ENCODE measurements at regions not wholly inside any gene's neighbourhood (a gene's known extent, or its start where the extent isn't known, plus 50 kb on each side); places are given as distances from the start of the nearest gene placed in this dataset.

DNA sequence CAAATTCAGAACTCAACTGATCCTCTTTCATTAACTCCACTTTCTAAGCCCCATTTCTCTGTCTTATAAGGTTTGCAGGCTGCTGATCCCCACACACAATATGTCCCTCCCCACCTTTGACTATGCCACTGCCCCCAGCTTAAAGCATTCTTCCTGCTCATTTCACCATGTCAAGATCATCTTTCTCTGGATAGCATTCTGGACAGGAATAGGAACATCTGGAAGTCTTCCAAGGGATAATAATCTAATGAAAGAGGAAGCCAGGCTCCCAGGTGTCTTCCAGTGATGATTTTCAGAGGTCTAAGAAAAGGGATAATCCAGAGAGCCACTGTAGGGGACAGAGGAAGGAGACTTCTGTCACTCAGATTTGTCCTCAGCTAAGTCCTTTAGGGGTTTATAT lies 54.6 kb upstream of the GALNT15 start:
- TF ChIP-seq, protein P1, sequence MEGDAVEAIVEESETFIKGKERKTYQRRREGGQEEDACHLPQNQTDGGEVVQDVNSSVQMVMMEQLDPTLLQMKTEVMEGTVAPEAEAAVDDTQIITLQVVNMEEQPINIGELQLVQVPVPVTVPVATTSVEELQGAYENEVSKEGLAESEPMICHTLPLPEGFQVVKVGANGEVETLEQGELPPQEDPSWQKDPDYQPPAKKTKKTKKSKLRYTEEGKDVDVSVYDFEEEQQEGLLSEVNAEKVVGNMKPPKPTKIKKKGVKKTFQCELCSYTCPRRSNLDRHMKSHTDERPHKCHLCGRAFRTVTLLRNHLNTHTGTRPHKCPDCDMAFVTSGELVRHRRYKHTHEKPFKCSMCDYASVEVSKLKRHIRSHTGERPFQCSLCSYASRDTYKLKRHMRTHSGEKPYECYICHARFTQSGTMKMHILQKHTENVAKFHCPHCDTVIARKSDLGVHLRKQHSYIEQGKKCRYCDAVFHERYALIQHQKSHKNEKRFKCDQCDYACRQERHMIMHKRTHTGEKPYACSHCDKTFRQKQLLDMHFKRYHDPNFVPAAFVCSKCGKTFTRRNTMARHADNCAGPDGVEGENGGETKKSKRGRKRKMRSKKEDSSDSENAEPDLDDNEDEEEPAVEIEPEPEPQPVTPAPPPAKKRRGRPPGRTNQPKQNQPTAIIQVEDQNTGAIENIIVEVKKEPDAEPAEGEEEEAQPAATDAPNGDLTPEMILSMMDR (conservative IDR thresholded peaks at IDR 0.05; ENCODE audit: low read depth, low read length): no peak
- TF ChIP-seq POLR2A (IDR thresholded peaks at IDR 0.05; ENCODE audit: low read depth, low read length) (no peak), SMC3 (IDR thresholded peaks at IDR 0.05; ENCODE audit: low read depth, low read length) (no peak), RCOR1 (IDR thresholded peaks at IDR 0.05; ENCODE audit: insufficient replicate concordance, low read length) (no peak), USF2 (IDR thresholded peaks at IDR 0.05; ENCODE audit: low read depth, low read length) (no peak), MAFK (IDR thresholded peaks at IDR 0.05; ENCODE audit: low read depth, low read length) (no peak), RAD21 (IDR thresholded peaks at IDR 0.05; ENCODE audit: low read length) (no peak), MXI1 (IDR thresholded peaks at IDR 0.05; ENCODE audit: borderline replicate concordance, low read depth, low read length) (no peak), BHLHE40 (IDR thresholded peaks at IDR 0.05; ENCODE audit: low read depth, low read length) (no peak), NFE2L2 (IDR thresholded peaks at IDR 0.05; ENCODE audit: low read depth, low read length) (no peak)
- TF ChIP-seq, protein P2, sequence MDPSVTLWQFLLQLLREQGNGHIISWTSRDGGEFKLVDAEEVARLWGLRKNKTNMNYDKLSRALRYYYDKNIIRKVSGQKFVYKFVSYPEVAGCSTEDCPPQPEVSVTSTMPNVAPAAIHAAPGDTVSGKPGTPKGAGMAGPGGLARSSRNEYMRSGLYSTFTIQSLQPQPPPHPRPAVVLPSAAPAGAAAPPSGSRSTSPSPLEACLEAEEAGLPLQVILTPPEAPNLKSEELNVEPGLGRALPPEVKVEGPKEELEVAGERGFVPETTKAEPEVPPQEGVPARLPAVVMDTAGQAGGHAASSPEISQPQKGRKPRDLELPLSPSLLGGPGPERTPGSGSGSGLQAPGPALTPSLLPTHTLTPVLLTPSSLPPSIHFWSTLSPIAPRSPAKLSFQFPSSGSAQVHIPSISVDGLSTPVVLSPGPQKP (IDR thresholded peaks at IDR 0.05; ENCODE audit: borderline replicate concordance, low read depth, low read length): no peak

All from IMR-90 (cell line).